ENCODE measurements at regions not wholly inside any gene's neighbourhood (a gene's known extent, or its start where the extent isn't known, plus 50 kb on each side); places are given as distances from the start of the nearest gene placed in this dataset.

- TF ChIP-seq, protein P1, sequence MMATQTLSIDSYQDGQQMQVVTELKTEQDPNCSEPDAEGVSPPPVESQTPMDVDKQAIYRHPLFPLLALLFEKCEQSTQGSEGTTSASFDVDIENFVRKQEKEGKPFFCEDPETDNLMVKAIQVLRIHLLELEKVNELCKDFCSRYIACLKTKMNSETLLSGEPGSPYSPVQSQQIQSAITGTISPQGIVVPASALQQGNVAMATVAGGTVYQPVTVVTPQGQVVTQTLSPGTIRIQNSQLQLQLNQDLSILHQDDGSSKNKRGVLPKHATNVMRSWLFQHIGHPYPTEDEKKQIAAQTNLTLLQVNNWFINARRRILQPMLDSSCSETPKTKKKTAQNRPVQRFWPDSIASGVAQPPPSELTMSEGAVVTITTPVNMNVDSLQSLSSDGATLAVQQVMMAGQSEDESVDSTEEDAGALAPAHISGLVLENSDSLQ (IDR thresholded peaks at IDR 0.05): no peak
- TF ChIP-seq SP1 (IDR thresholded peaks at IDR 0.05): no peak
- TF ChIP-seq SUZ12 (IDR thresholded peaks at IDR 0.05): no peak
These were observed 324.0 kb downstream of the DIPK2A start for GRCh38 chr3:144295613-144296012.
